ENCODE measurements at regions not wholly inside any gene's neighbourhood (a gene's known extent, or its start where the extent isn't known, plus 50 kb on each side); places are given as distances from the start of the nearest gene placed in this dataset.
"Not testable (repeated sequence)": the region's sequence is repeated elsewhere in the genome, so short reads cannot be mapped to it uniquely, and the experiment has no call there.

DNA sequence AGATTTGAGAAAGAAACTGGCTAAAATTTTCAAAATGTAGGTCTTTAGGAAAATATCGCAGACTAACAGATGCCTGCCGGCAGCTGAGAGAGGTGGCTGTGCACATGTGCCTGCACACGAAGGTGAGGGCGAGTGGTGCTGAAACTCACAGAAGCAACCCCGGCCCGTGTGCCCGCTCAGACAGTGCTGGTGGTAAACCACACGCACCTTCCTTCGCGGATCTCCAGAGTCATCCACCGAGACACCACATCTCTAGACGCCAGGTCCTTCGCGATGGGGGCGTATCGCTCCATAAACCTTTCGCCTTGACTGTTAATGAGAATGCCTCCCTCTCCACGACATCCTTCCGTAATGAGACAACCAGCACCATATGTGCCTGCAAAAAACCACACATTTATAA lies 68.5 kb upstream of the TNK2 start:
- TF ChIP-seq GLI4 (CRISPR knock-in tag; IDR thresholded peaks at IDR 0.05; ENCODE audit: borderline replicate concordance); POLR2A (IDR thresholded peaks at IDR 0.05; ENCODE audit: insufficient read depth in 1 of 2, low read depth in 2 of 2, low read length in 2 of 2); ZNF501 (CRISPR knock-in tag; IDR thresholded peaks at IDR 0.05); JUNB (CRISPR knock-in tag; IDR thresholded peaks at IDR 0.05; ENCODE audit: borderline replicate concordance): not testable (repeated sequence)
